ENCODE measurements at regions not wholly inside any gene's neighbourhood (a gene's known extent, or its start where the extent isn't known, plus 50 kb on each side); places are given as distances from the start of the nearest gene placed in this dataset.

GRCh38 chr2:23124214-23124750 lies 260.7 kb upstream of the KLHL29 start:
- DNase-seq (ENCODE audit: extremely low read depth, low read depth, low spot score) = no peak

- DNase-seq (ENCODE audit: extremely low read depth, low read depth, low spot score) = no peak
These were observed 257.5 kb upstream of the KLHL29 start for GRCh38 chr2:23127465-23127864.

GRCh38 chr2:23128684-23129292 lies 256.2 kb upstream of the KLHL29 start:
- no peak for DNase-seq (ENCODE audit: extremely low read depth, low read depth, low spot score)

GRCh38 chr2:23131066-23131575 lies 253.9 kb upstream of the KLHL29 start:
- no peak for DNase-seq (ENCODE audit: extremely low read depth, low read depth, low spot score)

GRCh38 chr2:23132000-23132399 lies 253.0 kb upstream of the KLHL29 start:
- DNase-seq (ENCODE audit: extremely low read depth, low read depth, low spot score) = no peak

- no peak for DNase-seq (ENCODE audit: extremely low read depth, low read depth, low spot score)
These were observed 252.0 kb upstream of the KLHL29 start for GRCh38 chr2:23132823-23133595.

GRCh38 chr2:23134726-23135125 lies 250.3 kb upstream of the KLHL29 start:
- no peak for DNase-seq (ENCODE audit: extremely low read depth, low read depth, low spot score)

- no peak for DNase-seq (ENCODE audit: extremely low read depth, low read depth, low spot score)
These were observed 249.4 kb upstream of the KLHL29 start for GRCh38 chr2:23135481-23136100.

GRCh38 chr2:23137166-23137565 lies 247.8 kb upstream of the KLHL29 start:
- DNase-seq (ENCODE audit: extremely low read depth, low read depth, low spot score) = no peak

GRCh38 chr2:23138701-23139100 lies 246.3 kb upstream of the KLHL29 start:
- DNase-seq (ENCODE audit: extremely low read depth, low read depth, low spot score) = no peak

GRCh38 chr2:23145460-23145859 lies 239.5 kb upstream of the KLHL29 start:
- no peak for DNase-seq (ENCODE audit: extremely low read depth, low read depth, low spot score)

GRCh38 chr2:23146011-23146410 lies 239.0 kb upstream of the KLHL29 start:
- DNase-seq (ENCODE audit: extremely low read depth, low read depth, low spot score) = no peak

GRCh38 chr2:23148342-23148741 lies 236.6 kb upstream of the KLHL29 start:
- no peak for DNase-seq (ENCODE audit: extremely low read depth, low read depth, low spot score)

GRCh38 chr2:23149777-23150176 lies 235.2 kb upstream of the KLHL29 start:
- DNase-seq (ENCODE audit: extremely low read depth, low read depth, low spot score) = no peak

GRCh38 chr2:23153484-23153883 lies 231.5 kb upstream of the KLHL29 start:
- no peak for DNase-seq (ENCODE audit: extremely low read depth, low read depth, low spot score)

GRCh38 chr2:23155022-23155421 lies 230.0 kb upstream of the KLHL29 start:
- DNase-seq (ENCODE audit: extremely low read depth, low read depth, low spot score) = no peak

GRCh38 chr2:23157812-23158211 lies 227.2 kb upstream of the KLHL29 start:
- no peak for DNase-seq (ENCODE audit: extremely low read depth, low read depth, low spot score)

GRCh38 chr2:23158306-23158705 lies 226.7 kb upstream of the KLHL29 start:
- no peak for DNase-seq (ENCODE audit: extremely low read depth, low read depth, low spot score)

GRCh38 chr2:23159746-23160405 lies 225.1 kb upstream of the KLHL29 start:
- DNase-seq (ENCODE audit: extremely low read depth, low read depth, low spot score) = no peak

- no peak for DNase-seq (ENCODE audit: extremely low read depth, low read depth, low spot score)
These were observed 220.8 kb upstream of the KLHL29 start for GRCh38 chr2:23164173-23164572.

- DNase-seq (ENCODE audit: extremely low read depth, low read depth, low spot score) = no peak
These were observed 215.1 kb upstream of the KLHL29 start for GRCh38 chr2:23169896-23170295.

Measured in glomerular endothelial cell (primary cell).